Ishikawa (cell line): ENCODE measurements at regions not wholly inside any gene's neighbourhood (a gene's known extent, or its start where the extent isn't known, plus 50 kb on each side); places are given as distances from the start of the nearest gene placed in this dataset.

Experiments used
- CEBPB ChIP-seq: IDR thresholded peaks from 2 replicates; pipeline ENCODE4 v1.6.1; 2012
- EGR1 ChIP-seq: IDR thresholded peaks from 2 replicates; pipeline ENCODE4 v1.6.1; 2012
- EP300 ChIP-seq: IDR thresholded peaks from 2 replicates; pipeline ENCODE4 v1.6.1; 2012; ENCODE audit warnings: borderline replicate concordance
- MAX ChIP-seq: IDR thresholded peaks from 2 replicates; pipeline ENCODE4 v1.6.1; 2012
- RAD21 ChIP-seq: IDR thresholded peaks from 2 replicates; pipeline ENCODE4 v1.6.1; 2012; ENCODE audit warnings: low read depth
- TAF1 ChIP-seq: IDR thresholded peaks from 2 replicates; pipeline ENCODE4 v1.6.1; 2012; ENCODE audit warnings: low read depth, mild to moderate bottlenecking
- TEAD4 ChIP-seq: IDR thresholded peaks from 2 replicates; pipeline ENCODE4 v1.6.1; 2012
- YY1 ChIP-seq: IDR thresholded peaks from 2 replicates; pipeline ENCODE4 v1.6.1; 2012; ENCODE audit warnings: low read depth
- ZBTB7A ChIP-seq: IDR thresholded peaks from 2 replicates; pipeline ENCODE4 v1.6.1; 2012; ENCODE audit warnings: low read depth
- TF ChIP-seq, protein P1 (sequence below): IDR thresholded peaks from 2 replicates; pipeline ENCODE4 v1.6.1; 2012; ENCODE audit warnings: low read depth, mild to moderate bottlenecking

- TF ChIP-seq RAD21, result no peak
- no peak for TF ChIP-seq TAF1
- TF ChIP-seq MAX, result no peak
- TF ChIP-seq, protein P1, sequence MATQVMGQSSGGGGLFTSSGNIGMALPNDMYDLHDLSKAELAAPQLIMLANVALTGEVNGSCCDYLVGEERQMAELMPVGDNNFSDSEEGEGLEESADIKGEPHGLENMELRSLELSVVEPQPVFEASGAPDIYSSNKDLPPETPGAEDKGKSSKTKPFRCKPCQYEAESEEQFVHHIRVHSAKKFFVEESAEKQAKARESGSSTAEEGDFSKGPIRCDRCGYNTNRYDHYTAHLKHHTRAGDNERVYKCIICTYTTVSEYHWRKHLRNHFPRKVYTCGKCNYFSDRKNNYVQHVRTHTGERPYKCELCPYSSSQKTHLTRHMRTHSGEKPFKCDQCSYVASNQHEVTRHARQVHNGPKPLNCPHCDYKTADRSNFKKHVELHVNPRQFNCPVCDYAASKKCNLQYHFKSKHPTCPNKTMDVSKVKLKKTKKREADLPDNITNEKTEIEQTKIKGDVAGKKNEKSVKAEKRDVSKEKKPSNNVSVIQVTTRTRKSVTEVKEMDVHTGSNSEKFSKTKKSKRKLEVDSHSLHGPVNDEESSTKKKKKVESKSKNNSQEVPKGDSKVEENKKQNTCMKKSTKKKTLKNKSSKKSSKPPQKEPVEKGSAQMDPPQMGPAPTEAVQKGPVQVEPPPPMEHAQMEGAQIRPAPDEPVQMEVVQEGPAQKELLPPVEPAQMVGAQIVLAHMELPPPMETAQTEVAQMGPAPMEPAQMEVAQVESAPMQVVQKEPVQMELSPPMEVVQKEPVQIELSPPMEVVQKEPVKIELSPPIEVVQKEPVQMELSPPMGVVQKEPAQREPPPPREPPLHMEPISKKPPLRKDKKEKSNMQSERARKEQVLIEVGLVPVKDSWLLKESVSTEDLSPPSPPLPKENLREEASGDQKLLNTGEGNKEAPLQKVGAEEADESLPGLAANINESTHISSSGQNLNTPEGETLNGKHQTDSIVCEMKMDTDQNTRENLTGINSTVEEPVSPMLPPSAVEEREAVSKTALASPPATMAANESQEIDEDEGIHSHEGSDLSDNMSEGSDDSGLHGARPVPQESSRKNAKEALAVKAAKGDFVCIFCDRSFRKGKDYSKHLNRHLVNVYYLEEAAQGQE, result no peak
- TF ChIP-seq TEAD4, result no peak
- TF ChIP-seq CEBPB, result no peak
- peak; percentile 32; the same call in 1 of the 2 replicates for TF ChIP-seq EP300
- no peak for TF ChIP-seq YY1
- no peak for TF ChIP-seq ZBTB7A
- no peak for TF ChIP-seq EGR1
Measured at GRCh38 chr2:216776066-216776850, 80.9 kb upstream of the IGFBP5 start.
